ENCODE measurements at regions not wholly inside any gene's neighbourhood (a gene's known extent, or its start where the extent isn't known, plus 50 kb on each side); places are given as distances from the start of the nearest gene placed in this dataset.
"Not testable (repeated sequence)": the region's sequence is repeated elsewhere in the genome, so short reads cannot be mapped to it uniquely, and the experiment has no call there.

DNA sequence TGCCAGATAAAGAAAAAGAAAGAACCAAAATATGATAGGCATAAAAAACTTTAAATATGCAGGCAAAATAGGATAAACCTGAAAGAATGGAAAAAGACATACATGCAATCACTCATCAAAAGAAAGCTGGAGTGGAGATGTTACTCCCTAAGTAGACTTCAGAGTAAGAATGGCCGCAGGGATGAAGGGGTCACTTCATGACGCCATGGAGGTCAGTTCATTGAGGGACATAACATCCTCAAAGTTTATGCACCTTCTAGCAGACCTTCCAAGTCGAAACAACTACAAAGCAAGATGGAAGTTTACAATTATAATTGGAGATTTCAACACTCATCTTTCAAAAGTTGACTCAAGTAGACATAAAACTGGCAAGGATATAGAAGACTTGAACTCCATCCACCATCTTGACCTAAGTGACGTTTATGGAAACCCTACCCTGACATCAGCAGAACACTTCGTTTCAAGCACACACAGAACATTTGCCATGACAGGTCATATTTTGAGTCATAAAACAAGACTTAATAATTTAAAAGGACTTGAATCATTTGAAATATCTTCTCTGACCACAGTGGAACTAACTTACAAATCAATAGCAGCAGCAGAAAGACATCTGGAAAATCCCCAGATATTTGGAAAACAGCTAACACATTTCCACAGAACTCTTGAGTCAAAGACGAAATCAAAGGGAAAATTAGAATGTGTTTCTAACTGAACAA, 106.0 kb upstream of the LRPAP1 start:
- Histone ChIP-seq H3K27ac (ENCODE audit: low read depth, low read length, severe bottlenecking) (no peak overlapping the region), H3K4me1 (ENCODE audit: control insufficient read depth, insufficient read depth, low read length, poor library complexity, severe bottlenecking) (peaks cover 11% of the 10 kb centered on the region)
- 86 to 94% methylated on average over 2 to 4 of the region's 6 CpGs for WGBS, 2 experiments (ENCODE audit: insufficient coverage in 2 of 2)

DNA sequence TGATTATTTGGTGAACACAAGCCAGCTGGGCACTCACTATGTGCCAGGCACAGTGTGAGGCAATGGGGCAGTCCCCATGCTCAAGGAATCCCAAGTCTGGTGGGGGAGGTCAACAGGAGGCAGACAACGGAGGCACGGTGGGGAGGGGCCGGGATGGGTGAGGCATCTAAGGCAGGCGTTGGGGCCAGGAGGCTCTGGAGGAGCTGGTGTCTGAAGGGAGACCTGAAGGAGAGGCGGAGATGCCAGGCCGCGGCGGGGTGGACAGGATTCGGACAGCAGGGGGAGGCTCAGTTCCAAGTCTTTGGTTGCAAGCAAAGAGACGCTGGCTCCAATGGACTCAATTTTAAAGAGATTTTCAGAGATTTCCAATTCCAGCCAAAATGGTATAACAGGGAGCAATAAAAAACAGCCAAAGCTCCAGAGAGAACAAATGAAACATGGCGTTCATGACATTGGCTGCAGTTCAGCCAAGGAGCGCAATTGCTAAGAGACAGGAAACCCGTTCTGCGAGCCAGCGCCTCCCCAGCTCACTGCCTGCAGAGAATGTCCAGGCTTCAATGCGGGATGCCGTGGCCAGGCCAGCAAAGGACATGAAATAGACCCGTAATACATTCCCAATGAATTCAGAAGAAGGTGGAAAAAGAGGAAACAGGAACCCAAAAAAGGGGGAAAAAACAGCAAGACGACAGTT, 105.2 kb upstream of the LRPAP1 start:
- Histone ChIP-seq H3K27ac (ENCODE audit: low read depth, low read length, severe bottlenecking) (no peak overlapping the region), H3K9me3 (ENCODE audit: control insufficient read depth, low read length) (peaks cover 6% of the 10 kb centered on the region), H3K4me3 (ENCODE audit: extremely low read depth, insufficient read depth, low read length, poor library complexity, severe bottlenecking) (no peak overlapping the region), H3K4me1 (ENCODE audit: control insufficient read depth, insufficient read depth, low read length, poor library complexity, severe bottlenecking) (peaks cover 8% of the 10 kb centered on the region), H3K36me3 (ENCODE audit: control insufficient read depth, insufficient read depth, low read length) (no peaks in the 10 kb centered on the region)
- WGBS, 2 experiments (ENCODE audit: insufficient coverage in 2 of 2) = 82 to 85% methylated on average over 14 to 18 of the region's 19 CpGs

More for the DNA sequence above, 106.0 kb upstream of the LRPAP1 start:
- H3K36me3 ChIP-seq (ENCODE audit: control insufficient read depth, insufficient read depth, low read length) = no peaks in the 10 kb centered on the region
- H3K9me3 ChIP-seq (ENCODE audit: control insufficient read depth, low read length) = peaks cover 6% of the 10 kb centered on the region
- no peak overlapping the region for H3K4me3 ChIP-seq (ENCODE audit: extremely low read depth, insufficient read depth, low read length, poor library complexity, severe bottlenecking)

DNA sequence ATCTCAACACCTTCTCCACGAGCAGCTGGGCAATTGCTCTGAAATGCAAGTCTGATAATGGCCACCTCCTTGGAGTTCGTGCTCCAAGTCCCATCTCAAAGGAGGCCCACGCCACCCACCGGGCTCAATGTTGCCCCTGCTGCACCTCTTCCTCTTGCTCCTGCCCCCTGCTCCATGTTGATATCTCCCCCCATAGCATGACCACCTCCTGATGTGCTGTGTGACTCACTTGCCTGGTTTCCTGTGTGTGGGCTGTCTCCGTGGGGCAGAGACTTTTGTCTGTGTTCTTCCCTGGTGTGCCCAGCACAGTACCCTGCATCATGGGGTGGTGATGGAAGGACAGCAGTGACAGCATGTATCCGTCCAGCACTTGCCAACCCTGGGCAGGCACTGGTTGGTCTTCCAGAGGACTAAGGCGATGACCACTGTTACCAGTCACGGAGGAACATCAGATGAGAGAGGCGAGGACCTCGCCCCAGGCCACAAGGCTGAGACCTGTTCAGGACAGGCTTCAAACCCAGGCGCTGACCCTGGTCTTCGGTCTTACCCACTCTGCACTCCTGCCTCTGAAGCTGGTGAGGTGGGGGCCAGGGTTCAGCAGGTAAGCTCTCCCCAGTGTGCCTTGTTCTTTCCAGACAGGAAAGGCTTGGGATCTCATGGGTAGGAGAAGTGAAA, 104.6 kb upstream of the LRPAP1 start:
- WGBS, 2 experiments (ENCODE audit: insufficient coverage in 2 of 2) = 91 to 93% methylated on average over 11 to 12 of the region's 12 CpGs
- Histone ChIP-seq H3K4me3 (ENCODE audit: extremely low read depth, insufficient read depth, low read length, poor library complexity, severe bottlenecking) (no peak overlapping the region), H3K27ac (ENCODE audit: low read depth, low read length, severe bottlenecking) (no peak overlapping the region), H3K4me1 (ENCODE audit: control insufficient read depth, insufficient read depth, low read length, poor library complexity, severe bottlenecking) (peaks cover 8% of the 10 kb centered on the region), H3K9me3 (ENCODE audit: control insufficient read depth, low read length) (peaks cover 6% of the 10 kb centered on the region), H3K36me3 (ENCODE audit: control insufficient read depth, insufficient read depth, low read length) (no peaks in the 10 kb centered on the region)

DNA sequence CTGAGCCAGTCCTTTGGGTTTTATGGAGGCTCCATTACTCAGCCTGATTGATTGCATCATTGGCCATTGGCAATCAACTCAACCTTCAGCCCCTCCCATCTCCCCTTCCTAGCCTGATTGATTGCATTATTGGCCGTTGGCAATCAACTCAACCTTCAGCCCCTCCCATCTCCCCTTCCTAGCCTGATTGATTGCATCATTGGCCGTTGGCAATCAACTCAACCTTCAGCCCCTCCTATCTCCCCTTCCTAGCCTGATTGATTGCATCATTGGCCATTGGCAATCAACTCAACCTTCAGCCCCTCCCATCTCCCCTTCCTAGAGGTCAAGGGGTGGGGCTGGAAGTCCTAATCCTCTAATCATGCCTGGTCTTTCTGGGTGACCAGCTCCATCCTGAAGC, 103.8 kb upstream of the LRPAP1 start:
- H3K27ac ChIP-seq (ENCODE audit: low read depth, low read length, severe bottlenecking); H3K4me3 ChIP-seq (ENCODE audit: extremely low read depth, insufficient read depth, low read length, poor library complexity, severe bottlenecking); H3K36me3 ChIP-seq (ENCODE audit: control insufficient read depth, insufficient read depth, low read length); H3K4me1 ChIP-seq (ENCODE audit: control insufficient read depth, insufficient read depth, low read length, poor library complexity, severe bottlenecking); H3K9me3 ChIP-seq (ENCODE audit: control insufficient read depth, low read length): not testable (repeated sequence)
- 81 to 82% methylated on average over 2 of the region's 2 CpGs for WGBS, 2 experiments (ENCODE audit: insufficient coverage in 2 of 2)

DNA sequence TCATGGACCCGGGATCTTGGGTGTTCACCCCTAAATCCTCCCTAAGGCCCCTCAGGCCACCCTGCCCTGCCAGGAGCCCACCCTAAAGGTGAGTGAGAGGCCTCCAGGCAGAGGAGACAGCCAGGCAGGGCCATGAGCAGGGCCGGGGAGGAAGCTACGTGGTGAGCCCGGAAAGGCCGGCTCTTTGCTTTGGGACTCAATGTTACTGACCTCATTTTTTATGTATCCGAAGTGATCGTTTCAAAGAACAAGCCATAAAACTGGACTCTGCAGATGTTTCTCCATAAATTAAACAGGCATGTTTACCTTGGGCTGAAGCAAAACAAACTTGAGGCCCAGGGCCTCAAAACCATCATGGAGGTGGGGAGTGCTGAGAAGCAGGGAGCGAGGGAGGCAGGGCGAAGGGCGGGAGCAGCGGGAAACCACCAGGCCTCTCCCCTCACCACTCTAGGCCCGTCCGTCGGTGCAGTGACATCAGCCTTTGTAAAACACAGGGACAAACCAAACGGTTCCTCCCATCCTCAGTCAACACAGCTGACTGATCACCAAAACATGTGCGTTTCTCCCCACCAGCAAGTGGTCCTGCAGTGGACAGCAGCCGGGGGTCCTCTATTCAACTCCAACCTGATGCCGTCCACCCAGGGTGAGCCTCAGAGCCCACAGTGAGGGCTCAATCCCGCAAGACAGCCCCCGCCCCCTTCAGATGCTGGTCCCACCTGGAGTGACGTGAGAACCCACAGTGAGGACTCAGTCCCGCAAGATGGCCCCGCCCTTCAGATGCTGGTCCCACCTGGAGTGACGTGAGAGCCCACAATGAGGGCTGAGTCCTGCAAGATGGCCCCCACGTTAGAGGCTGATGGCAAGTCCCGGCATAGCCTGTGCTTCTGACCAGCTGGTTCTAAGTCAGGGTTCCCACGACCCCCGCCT, 102.9 kb upstream of the LRPAP1 start:
- no peaks in the 10 kb centered on the region for H3K36me3 ChIP-seq (ENCODE audit: control insufficient read depth, insufficient read depth, low read length)
- no peak overlapping the region for H3K4me3 ChIP-seq (ENCODE audit: extremely low read depth, insufficient read depth, low read length, poor library complexity, severe bottlenecking)
- H3K27ac ChIP-seq (ENCODE audit: low read depth, low read length, severe bottlenecking) = no peak overlapping the region
- WGBS, 2 experiments (ENCODE audit: insufficient coverage in 2 of 2) = 81 to 84% methylated on average over 21 to 24 of the region's 28 CpGs
- no peaks in the 10 kb centered on the region for H3K4me1 ChIP-seq (ENCODE audit: control insufficient read depth, insufficient read depth, low read length, poor library complexity, severe bottlenecking)
- H3K9me3 ChIP-seq (ENCODE audit: control insufficient read depth, low read length) = peaks cover 6% of the 10 kb centered on the region

DNA sequence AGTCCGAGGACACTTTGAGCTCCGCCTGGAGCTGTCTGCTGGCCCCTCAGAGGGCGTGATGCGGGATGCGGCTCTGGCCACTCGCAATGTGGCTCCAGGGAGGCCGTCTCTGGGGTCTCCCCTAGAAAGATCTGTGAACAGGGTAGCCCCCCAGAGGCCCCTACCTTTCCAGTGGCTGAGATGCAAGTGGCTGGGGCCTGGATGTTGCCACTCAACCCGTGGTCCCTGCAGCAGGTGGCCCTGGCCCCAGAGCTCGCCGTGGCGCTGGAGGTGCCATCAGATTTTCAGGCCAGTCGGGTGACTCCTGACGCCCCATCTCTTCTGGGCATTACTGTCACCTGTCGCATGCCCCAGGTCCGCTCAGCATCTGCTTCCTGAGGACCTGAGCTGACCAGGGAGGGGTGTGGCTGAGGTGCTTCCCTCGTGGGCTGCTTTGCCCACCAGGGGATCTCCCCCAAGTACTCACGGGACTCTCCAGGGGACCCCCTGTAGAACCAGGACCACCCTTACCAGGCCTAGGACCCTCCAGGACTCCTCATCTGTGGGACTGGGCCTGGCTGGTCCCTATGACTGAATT, 102.1 kb upstream of the LRPAP1 start:
- 86 to 87% methylated on average over 12 to 17 of the region's 17 CpGs for WGBS, 2 experiments (ENCODE audit: insufficient coverage in 2 of 2)
- Histone ChIP-seq H3K27ac (ENCODE audit: low read depth, low read length, severe bottlenecking) (no peak overlapping the region), H3K4me3 (ENCODE audit: extremely low read depth, insufficient read depth, low read length, poor library complexity, severe bottlenecking) (no peak overlapping the region), H3K9me3 (ENCODE audit: control insufficient read depth, low read length) (peaks cover 6% of the 10 kb centered on the region), H3K4me1 (ENCODE audit: control insufficient read depth, insufficient read depth, low read length, poor library complexity, severe bottlenecking) (no peaks in the 10 kb centered on the region), H3K36me3 (ENCODE audit: control insufficient read depth, insufficient read depth, low read length) (no peaks in the 10 kb centered on the region)

DNA sequence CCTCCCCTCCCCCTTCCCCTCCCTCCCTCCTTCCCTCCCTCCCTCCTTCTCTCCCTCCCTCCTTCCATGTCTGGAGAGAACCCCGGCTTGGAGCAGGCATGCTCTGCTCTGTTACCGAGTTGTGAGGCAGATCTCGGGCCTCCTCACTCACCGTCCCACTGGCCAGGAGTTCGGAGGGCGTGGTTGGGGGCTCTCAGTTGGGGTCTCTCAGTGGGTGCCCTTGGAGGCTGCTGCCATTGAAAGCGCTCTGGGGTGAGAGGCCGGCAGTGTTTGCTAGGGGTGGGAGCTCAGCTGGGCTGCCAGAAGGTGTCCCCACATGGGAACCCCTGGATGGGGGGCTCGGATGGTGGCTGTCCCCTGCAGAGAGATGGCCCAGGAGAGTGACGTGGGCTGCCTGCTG, 101.1 kb upstream of the LRPAP1 start:
- H3K4me3 ChIP-seq (ENCODE audit: extremely low read depth, insufficient read depth, low read length, poor library complexity, severe bottlenecking); H3K4me1 ChIP-seq (ENCODE audit: control insufficient read depth, insufficient read depth, low read length, poor library complexity, severe bottlenecking); H3K27ac ChIP-seq (ENCODE audit: low read depth, low read length, severe bottlenecking); H3K9me3 ChIP-seq (ENCODE audit: control insufficient read depth, low read length); H3K36me3 ChIP-seq (ENCODE audit: control insufficient read depth, insufficient read depth, low read length): not testable (repeated sequence)
- WGBS, 2 experiments (ENCODE audit: insufficient coverage in 2 of 2) = 82 to 92% methylated on average over 2 to 6 of the region's 10 CpGs

DNA sequence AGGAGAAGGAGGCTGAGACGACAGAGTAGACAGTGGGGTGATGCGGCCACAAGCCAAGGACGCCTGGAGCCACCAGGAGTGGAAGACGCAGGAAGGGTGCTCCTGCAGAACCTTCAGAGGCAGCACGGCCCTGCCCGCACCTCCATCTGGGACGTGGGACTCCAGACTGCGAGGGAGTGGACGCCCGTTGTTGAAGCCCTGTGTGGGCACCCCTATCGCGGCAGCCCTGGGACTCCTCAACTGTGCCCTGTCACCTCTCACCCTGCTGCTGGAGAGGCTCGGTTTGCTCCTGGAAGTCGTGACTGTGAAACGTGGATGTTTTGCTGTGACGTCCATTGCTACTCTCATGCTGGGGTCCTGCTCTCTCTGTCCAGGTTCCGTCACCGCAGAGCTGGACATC, 100.6 kb upstream of the LRPAP1 start:
- H3K4me1 ChIP-seq (ENCODE audit: control insufficient read depth, insufficient read depth, low read length, poor library complexity, severe bottlenecking); H3K4me3 ChIP-seq (ENCODE audit: extremely low read depth, insufficient read depth, low read length, poor library complexity, severe bottlenecking); H3K36me3 ChIP-seq (ENCODE audit: control insufficient read depth, insufficient read depth, low read length); H3K27ac ChIP-seq (ENCODE audit: low read depth, low read length, severe bottlenecking); H3K9me3 ChIP-seq (ENCODE audit: control insufficient read depth, low read length): not testable (repeated sequence)
- WGBS, 2 experiments (ENCODE audit: insufficient coverage in 2 of 2) = 96 to 98% methylated on average over 14 to 17 of the region's 18 CpGs

DNA sequence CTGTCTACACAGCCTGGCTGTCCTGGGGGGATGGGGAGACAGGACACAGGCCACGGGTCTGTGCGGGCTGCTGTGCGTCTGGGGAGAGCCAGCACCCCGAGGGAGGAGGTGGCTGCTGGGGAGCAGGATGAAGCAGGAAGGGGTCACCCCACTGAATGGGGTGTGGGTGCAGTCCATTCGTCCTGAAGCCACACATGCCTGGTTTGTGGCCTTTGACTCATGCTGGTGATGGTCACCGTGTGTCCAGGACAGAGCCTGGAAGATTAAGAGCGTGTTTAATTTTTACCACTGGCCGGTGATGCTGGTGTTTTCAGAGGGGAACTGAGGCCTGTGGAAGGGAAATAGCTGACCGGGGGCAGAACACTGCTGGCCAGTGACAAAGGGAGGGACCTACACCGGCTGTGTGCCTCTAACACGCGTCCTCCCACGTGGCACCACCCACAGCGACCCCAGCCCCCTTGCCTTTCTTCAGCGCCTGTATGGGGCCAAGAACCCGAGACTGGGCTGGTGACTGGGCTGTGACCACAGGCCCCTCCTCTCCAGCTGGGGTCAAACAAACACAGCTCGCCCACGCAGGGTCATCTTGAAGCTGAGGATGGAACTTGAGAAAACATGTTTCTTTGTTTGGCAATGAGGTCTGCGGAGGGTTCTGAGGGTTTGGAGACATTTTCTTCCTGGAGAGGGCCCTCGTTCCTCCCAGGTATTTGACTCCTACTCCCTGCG, 99.5 kb upstream of the LRPAP1 start:
- 84 to 87% methylated on average over 7 to 16 of the region's 21 CpGs for WGBS, 2 experiments (ENCODE audit: insufficient coverage in 2 of 2)
- H3K9me3 ChIP-seq (ENCODE audit: control insufficient read depth, low read length); H3K27ac ChIP-seq (ENCODE audit: low read depth, low read length, severe bottlenecking); H3K4me1 ChIP-seq (ENCODE audit: control insufficient read depth, insufficient read depth, low read length, poor library complexity, severe bottlenecking); H3K4me3 ChIP-seq (ENCODE audit: extremely low read depth, insufficient read depth, low read length, poor library complexity, severe bottlenecking); H3K36me3 ChIP-seq (ENCODE audit: control insufficient read depth, insufficient read depth, low read length): not testable (repeated sequence)

All from mesodermal cell (in vitro differentiated cells).